OCI-LY7 (cell line): ENCODE measurements at regions not wholly inside any gene's neighbourhood (a gene's known extent, or its start where the extent isn't known, plus 50 kb on each side); places are given as distances from the start of the nearest gene placed in this dataset.

ENCODE experiments used
- CTCF ChIP-seq: fragments of 200-600 bp; sonication (generic); conservative IDR thresholded peaks from 2 replicates; pipeline ENCODE4 v1.5.1; 2014; ENCODE audit warnings: mild to moderate bottlenecking, antibody characterized with exemption, low read length, moderate library complexity, mixed read lengths
- EZH2phosphoT487 ChIP-seq: fragments of 200-600 bp; sonication (generic); IDR thresholded peaks from 2 replicates; pipeline ENCODE4 v1.6.1; 2018; ENCODE audit warnings: low read depth, borderline replicate concordance, mild to moderate bottlenecking, mixed run types, antibody characterized with exemption, low read length, moderate library complexity, mixed read lengths

DNA sequence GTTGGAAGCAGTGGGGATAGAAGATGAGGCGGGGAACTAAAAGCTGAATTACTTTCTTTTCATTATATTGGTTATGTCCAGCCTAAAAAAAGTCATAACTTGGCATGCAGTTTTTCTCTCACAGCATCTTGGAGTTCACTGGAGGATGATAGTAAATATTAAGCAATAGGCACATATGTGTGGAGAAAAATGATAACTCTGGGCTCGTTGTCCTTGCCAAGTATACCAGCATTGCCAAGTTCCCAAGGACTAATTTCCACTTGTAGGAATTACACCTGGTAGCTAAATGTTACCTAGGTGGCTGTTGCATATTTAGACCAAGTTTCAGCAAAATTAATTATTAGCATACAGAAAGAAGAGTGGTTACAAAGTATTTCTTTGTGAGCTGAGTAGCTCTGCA is 1007.6 kb downstream of the ANKRD7 start:
- TF ChIP-seq CTCF (no peak), EZH2phosphoT487 (no peak)
